Effector memory CD8-positive, alpha-beta T cell (primary cell): ENCODE measurements at regions not wholly inside any gene's neighbourhood (a gene's known extent, or its start where the extent isn't known, plus 50 kb on each side); places are given as distances from the start of the nearest gene placed in this dataset.

Source experiments
- ATAC-seq: fragments of 150-1000 bp; cut with Tn5 transposase; replicated peaks from 2 replicates; pipeline ENCODE4 v1.10.0; 2021; ENCODE audit warnings: mild to moderate bottlenecking, moderate library complexity
- DNase-seq, 3 experiments: peaks; one replicate each; pipeline ENCODE4 v3.0.0; 2021
- H3K27ac Mint-ChIP-seq, 2 donors: one replicate each; pipeline ENCODE4 v1.8.0; 2022; ENCODE audit warnings: mild to moderate bottlenecking in 2 of 2, mixed read lengths in 2 of 2, moderate library complexity in 2 of 2
- H3K27me3 Mint-ChIP-seq, 2 donors: one replicate each; pipeline ENCODE4 v1.8.0; 2022; ENCODE audit warnings: mixed read lengths in 2 of 2
- H3K36me3 Mint-ChIP-seq: one replicate; pipeline ENCODE4 v1.8.0; 2022; ENCODE audit warnings: mild to moderate bottlenecking, moderate library complexity, mixed read lengths; ENCODE audit not compliant: insufficient read depth
- H3K4me1 Mint-ChIP-seq, 2 donors: one replicate each; pipeline ENCODE4 v1.8.0; 2022; ENCODE audit warnings: low read depth in 2 of 2, mixed read lengths in 2 of 2
- H3K4me3 Mint-ChIP-seq, 2 donors: one replicate each; pipeline ENCODE4 v1.8.0; 2022; ENCODE audit warnings: mild to moderate bottlenecking in 2 of 2, mixed read lengths in 2 of 2, moderate library complexity in 2 of 2
- H3K9me3 Mint-ChIP-seq, 2 donors: one replicate each; pipeline ENCODE4 v1.8.0; 2022; ENCODE audit warnings: mixed read lengths in 2 of 2

- DNase-seq (no peak), ATAC-seq (no peak)
- H3K27ac Mint-ChIP-seq = no peak overlapping the region
- H3K9me3 Mint-ChIP-seq = peaks cover 0 to 2% of the 10 kb centered on the region in 2 donors
- H3K36me3 Mint-ChIP-seq = no peaks in the 10 kb centered on the region
- no peaks in the 10 kb centered on the region for H3K27me3 Mint-ChIP-seq
- H3K4me3 Mint-ChIP-seq = no peak overlapping the region
- no peaks in the 10 kb centered on the region for H3K4me1 Mint-ChIP-seq
These were observed 246.1 kb downstream of the PIK3C3 start for GRCh38 chr18:42201137-42201536.

GRCh38 chr18:42211201-42211600, 256.2 kb downstream of the PIK3C3 start:
- DNase-seq (no peak), ATAC-seq (no peak)
- no peaks in the 10 kb centered on the region for H3K27me3 Mint-ChIP-seq
- no peaks in the 10 kb centered on the region for H3K36me3 Mint-ChIP-seq
- no peaks in the 10 kb centered on the region for H3K4me1 Mint-ChIP-seq
- H3K27ac Mint-ChIP-seq = no peak overlapping the region
- H3K4me3 Mint-ChIP-seq = no peak overlapping the region
- peaks cover 0 to 4% of the 10 kb centered on the region in 2 donors for H3K9me3 Mint-ChIP-seq

GRCh38 chr18:42222557-42222956, 267.5 kb downstream of the PIK3C3 start:
- Mint-ChIP-seq H3K4me1 (no peaks in the 10 kb centered on the region), H3K27me3 (no peaks in the 10 kb centered on the region), H3K9me3 (peaks cover 0 to 3% of the 10 kb centered on the region in 2 donors), H3K36me3 (no peaks in the 10 kb centered on the region), H3K4me3 (no peak overlapping the region), H3K27ac (no peak overlapping the region)
- ATAC-seq (no peak), DNase-seq (no peak)

- Mint-ChIP-seq H3K36me3 (no peaks in the 10 kb centered on the region), H3K4me3 (no peak overlapping the region), H3K27me3 (no peaks in the 10 kb centered on the region), H3K27ac (no peak overlapping the region), H3K9me3 (peaks cover 0 to 2% of the 10 kb centered on the region in 2 donors), H3K4me1 (no peaks in the 10 kb centered on the region)
- no peak for DNase-seq
- ATAC-seq = no peak
These were observed 273.5 kb downstream of the PIK3C3 start for GRCh38 chr18:42228581-42228980.

- ATAC-seq (no peak), DNase-seq (no peak)
- Mint-ChIP-seq H3K9me3 (peaks cover 0 to 2% of the 10 kb centered on the region in 2 donors), H3K27me3 (no peaks in the 10 kb centered on the region), H3K27ac (no peak overlapping the region), H3K36me3 (no peaks in the 10 kb centered on the region), H3K4me3 (no peak overlapping the region), H3K4me1 (no peaks in the 10 kb centered on the region)
These were observed 274.5 kb downstream of the PIK3C3 start for GRCh38 chr18:42229211-42230210.

- Mint-ChIP-seq H3K4me1 (no peaks in the 10 kb centered on the region), H3K36me3 (no peaks in the 10 kb centered on the region), H3K9me3 (peaks cover 0 to 3% of the 10 kb centered on the region in 2 donors), H3K27ac (no peak overlapping the region), H3K27me3 (no peaks in the 10 kb centered on the region), H3K4me3 (no peak overlapping the region)
- ATAC-seq (no peak), DNase-seq (no peak)
These were observed 275.6 kb downstream of the PIK3C3 start for GRCh38 chr18:42230636-42231035.

- no peaks in the 10 kb centered on the region for H3K27me3 Mint-ChIP-seq
- peaks cover 0 to 3% of the 10 kb centered on the region in 2 donors for H3K9me3 Mint-ChIP-seq
- ATAC-seq (no peak), DNase-seq (no peak)
- no peak overlapping the region for H3K27ac Mint-ChIP-seq
- H3K36me3 Mint-ChIP-seq = no peaks in the 10 kb centered on the region
- H3K4me1 Mint-ChIP-seq = no peaks in the 10 kb centered on the region
- H3K4me3 Mint-ChIP-seq = no peak overlapping the region
These were observed 276.2 kb downstream of the PIK3C3 start for GRCh38 chr18:42231284-42231683.

GRCh38 chr18:42231796-42232195, 276.8 kb downstream of the PIK3C3 start:
- ATAC-seq (no peak), DNase-seq (no peak)
- no peak overlapping the region for H3K27ac Mint-ChIP-seq
- no peaks in the 10 kb centered on the region for H3K27me3 Mint-ChIP-seq
- H3K36me3 Mint-ChIP-seq = no peaks in the 10 kb centered on the region
- peaks cover 0 to 3% of the 10 kb centered on the region in 2 donors for H3K9me3 Mint-ChIP-seq
- H3K4me1 Mint-ChIP-seq = no peaks in the 10 kb centered on the region
- no peak overlapping the region for H3K4me3 Mint-ChIP-seq

GRCh38 chr18:42233908-42234307, 278.9 kb downstream of the PIK3C3 start:
- no peak for ATAC-seq
- Mint-ChIP-seq H3K9me3 (peaks cover 0 to 1% of the 10 kb centered on the region in 2 donors), H3K36me3 (no peaks in the 10 kb centered on the region), H3K27me3 (no peaks in the 10 kb centered on the region), H3K4me1 (no peaks in the 10 kb centered on the region), H3K27ac (no peak overlapping the region), H3K4me3 (no peak overlapping the region)
- DNase-seq = no peak

GRCh38 chr18:42242758-42243157, 287.7 kb downstream of the PIK3C3 start:
- Mint-ChIP-seq H3K36me3 (no peaks in the 10 kb centered on the region), H3K9me3 (peaks cover 0 to 2% of the 10 kb centered on the region in 2 donors), H3K4me1 (no peaks in the 10 kb centered on the region), H3K27me3 (no peaks in the 10 kb centered on the region), H3K4me3 (no peak overlapping the region), H3K27ac (no peak overlapping the region)
- ATAC-seq = no peak
- DNase-seq = no peak

- Mint-ChIP-seq H3K27ac (no peak overlapping the region), H3K36me3 (no peaks in the 10 kb centered on the region), H3K4me3 (no peak overlapping the region), H3K27me3 (no peaks in the 10 kb centered on the region), H3K4me1 (no peaks in the 10 kb centered on the region), H3K9me3 (no peaks in the 10 kb centered on the region)
- ATAC-seq (no peak), DNase-seq (no peak)
These were observed 290.1 kb downstream of the PIK3C3 start for GRCh38 chr18:42245137-42245536.

- DNase-seq (no peak), ATAC-seq (no peak)
- Mint-ChIP-seq H3K27me3 (peaks cover 0 to 7% of the 10 kb centered on the region in 2 donors), H3K4me3 (no peak overlapping the region), H3K4me1 (no peaks in the 10 kb centered on the region), H3K36me3 (no peaks in the 10 kb centered on the region), H3K27ac (no peak overlapping the region), H3K9me3 (peaks cover 1 to 6% of the 10 kb centered on the region in 2 donors)
These were observed 301.1 kb downstream of the PIK3C3 start for GRCh38 chr18:42255908-42256765.

GRCh38 chr18:42258301-42258965, 303.4 kb downstream of the PIK3C3 start:
- H3K27ac Mint-ChIP-seq = no peak overlapping the region
- H3K4me1 Mint-ChIP-seq = no peaks in the 10 kb centered on the region
- peaks cover 0 to 7% of the 10 kb centered on the region in 2 donors for H3K27me3 Mint-ChIP-seq
- DNase-seq = no peak
- H3K4me3 Mint-ChIP-seq = no peak overlapping the region
- H3K36me3 Mint-ChIP-seq = no peaks in the 10 kb centered on the region
- no peak for ATAC-seq
- peaks cover 1 to 6% of the 10 kb centered on the region in 2 donors for H3K9me3 Mint-ChIP-seq
